DMS53 (cell line): ENCODE measurements at regions not wholly inside any gene's neighbourhood (a gene's known extent, or its start where the extent isn't known, plus 50 kb on each side); places are given as distances from the start of the nearest gene placed in this dataset.
A peak's percentile ranks its signal among the peaks of the same experiment; 100 is the strongest.

Experiments used
- DNase-seq: peaks from one replicate; lab custom pipeline; 2025; lab: John Stamatoyannopoulos, UW

GRCh38 chr18:2380101-2380500 is 191.2 kb downstream of the METTL4 start:
- DNase-seq: no peak

- no peak for DNase-seq
These were observed 189.8 kb downstream of the METTL4 start for GRCh38 chr18:2381539-2381938.

- no peak for DNase-seq
These were observed 183.7 kb downstream of the METTL4 start for GRCh38 chr18:2387588-2387987.

GRCh38 chr18:2390158-2390557 is 181.1 kb downstream of the METTL4 start:
- no peak for DNase-seq

- DNase-seq: no peak
These were observed 179.8 kb downstream of the METTL4 start for GRCh38 chr18:2391470-2391869.

GRCh38 chr18:2392446-2392845 is 178.9 kb downstream of the METTL4 start:
- no peak for DNase-seq

- DNase-seq: no peak
These were observed 176.6 kb downstream of the METTL4 start for GRCh38 chr18:2394684-2395083.

- DNase-seq: peak; percentile 53
These were observed 175.7 kb downstream of the METTL4 start for GRCh38 chr18:2395427-2396161.

GRCh38 chr18:2396162-2396505 is 175.2 kb downstream of the METTL4 start:
- DNase-seq: peak; percentile 38

- DNase-seq: no peak
These were observed 170.6 kb downstream of the METTL4 start for GRCh38 chr18:2400701-2401196.

- no peak for DNase-seq
These were observed 169.2 kb downstream of the METTL4 start for GRCh38 chr18:2402084-2402483.

- DNase-seq: no peak
These were observed 164.8 kb downstream of the METTL4 start for GRCh38 chr18:2406544-2406943.

- no peak for DNase-seq
These were observed 163.3 kb downstream of the METTL4 start for GRCh38 chr18:2407961-2408360.

GRCh38 chr18:2409906-2410305 is 161.4 kb downstream of the METTL4 start:
- DNase-seq: peak; percentile 85

- DNase-seq: peak; percentile 95
These were observed 160.6 kb downstream of the METTL4 start for GRCh38 chr18:2410688-2411087.

- peak; percentile 82 for DNase-seq
These were observed 159.8 kb downstream of the METTL4 start for GRCh38 chr18:2411381-2411960.

- DNase-seq: no peak
These were observed 159.0 kb downstream of the METTL4 start for GRCh38 chr18:2412281-2412680.

GRCh38 chr18:2412996-2413751 is 158.1 kb downstream of the METTL4 start:
- no peak for DNase-seq

GRCh38 chr18:2414235-2414634 is 157.1 kb downstream of the METTL4 start:
- DNase-seq: no peak

GRCh38 chr18:2415656-2416055 is 155.6 kb downstream of the METTL4 start:
- DNase-seq: no peak

GRCh38 chr18:2417861-2418610 is 153.3 kb downstream of the METTL4 start:
- no peak for DNase-seq

GRCh38 chr18:2420367-2420766 is 150.9 kb downstream of the METTL4 start:
- DNase-seq: no peak
